A549 (cell line): ENCODE measurements at regions not wholly inside any gene's neighbourhood (a gene's known extent, or its start where the extent isn't known, plus 50 kb on each side); places are given as distances from the start of the nearest gene placed in this dataset.
A peak's percentile ranks its signal among the peaks of the same experiment; 100 is the strongest.

ENCODE experiments used
- ATAC-seq, 2 experiments: fragments of 200-7000 bp in 1 of 2; fragments of >200 bp in 1 of 2; cut with Nextera tagmentation in 1 of 2; cut with Tn5 transposase in 1 of 2; 3 replicates each; pipeline versions ENCODE4 v1.8.0 to v1.9.1; 2018 to 2020; ENCODE audit warnings: mild to moderate bottlenecking in 1 of 2, moderate library complexity in 1 of 2
- CTCF ChIA-PET: fragments of 300-600 bp; sonication (Branson Sonifier 250); formaldehyde crosslinking; extraction: SDS; loops from one replicate; lab custom pipeline; 2021; ENCODE audit warnings: antibody characterized with exemption, inconsistent platforms; lab: Yijun Ruan, JAX
- POLR2A ChIA-PET: fragments of 350-600 bp; formaldehyde crosslinking; extraction: SDS; loops from one replicate; lab custom pipeline; 2021; ENCODE audit warnings: antibody characterized with exemption, inconsistent platforms; lab: Yijun Ruan, JAX
- DNase-seq, 2 experiments: peaks; one replicate each; pipeline versions ENCODE4 v3.0.0 to v3.0.0-alpha.2; 2011 to 2016; ENCODE audit warnings: low read depth in 1 of 2, low spot score in 1 of 2
- FAIRE-seq: peaks from 2 replicates; lab custom pipeline; 2011; peaks lifted over from hg19 to GRCh38; lab: Jason Lieb, UNC
- H3K27ac ChIP-seq, 2 experiments: fragments of >200 bp; sonication (Bioruptor Twin); formaldehyde crosslinking; 3 replicates each; pipeline ENCODE4 v1.5.1; 2016 to 2017
- H3K4me1 ChIP-seq: fragments of >200 bp; sonication (Bioruptor Twin); formaldehyde crosslinking; 3 replicates; pipeline ENCODE4 v1.6.1; 2016
- H3K4me2 ChIP-seq: fragments of >200 bp; sonication (Bioruptor Twin); formaldehyde crosslinking; 3 replicates; pipeline ENCODE4 v1.6.1; 2016
- H3K4me3 ChIP-seq: fragments of >200 bp; sonication (Bioruptor Twin); formaldehyde crosslinking; 3 replicates; pipeline ENCODE4 v1.5.1; 2016
- H3K9me3 ChIP-seq: fragments of >200 bp; sonication (Bioruptor Twin); formaldehyde crosslinking; 3 replicates; pipeline ENCODE4 v1.6.1; 2016
- CBX2 ChIP-seq: fragments of 200-600 bp; sonication (generic); IDR thresholded peaks from 2 replicates; pipeline ENCODE4 v1.6.1; 2016; ENCODE audit warnings: low read depth, mild to moderate bottlenecking, borderline replicate concordance
- CBX8 ChIP-seq: fragments of 200-600 bp; sonication (generic); IDR thresholded peaks from 2 replicates; pipeline ENCODE4 v1.6.1; 2016
- CEBPB ChIP-seq, 2 experiments: fragments of >200 bp in 1 of 2; sonication (Bioruptor Twin) in 1 of 2; formaldehyde crosslinking in 1 of 2; IDR thresholded peaks; 2 replicates each; pipeline ENCODE4 v1.6.1; 2012 to 2016
- CHD4 ChIP-seq: fragments of 200-600 bp; sonication (generic); IDR thresholded peaks from 2 replicates; pipeline ENCODE4 v1.6.1; 2016; ENCODE audit warnings: antibody characterized with exemption, mild to moderate bottlenecking, borderline replicate concordance
- EHF ChIP-seq: fragments of 250-450 bp; sonication (Bioruptor Pico); IDR thresholded peaks from 2 replicates; pipeline ENCODE4 v1.5.0; 2020; ENCODE audit warnings: mild to moderate bottlenecking
- FOXS1 ChIP-seq: fragments of 250-450 bp; sonication (Bioruptor Pico); IDR thresholded peaks from 2 replicates; pipeline ENCODE4 v1.5.0; 2020; ENCODE audit warnings: mild to moderate bottlenecking, moderate library complexity
- GATA3 ChIP-seq: IDR thresholded peaks from 2 replicates; pipeline ENCODE4 v1.6.1; 2012; ENCODE audit warnings: borderline replicate concordance
- HEYL ChIP-seq: fragments of 250-450 bp; sonication (Bioruptor Pico); IDR thresholded peaks from 2 replicates; pipeline ENCODE4 v1.8.0; 2021; ENCODE audit warnings: mild to moderate bottlenecking, moderate library complexity
- HOXA7 ChIP-seq: fragments of 250-450 bp; sonication (Bioruptor Pico); IDR thresholded peaks from 2 replicates; pipeline ENCODE4 v1.5.0; 2020; ENCODE audit warnings: mild to moderate bottlenecking, moderate library complexity
- HOXB13 ChIP-seq: fragments of 250-450 bp; sonication (Bioruptor Pico); IDR thresholded peaks from 2 replicates; pipeline ENCODE4 v1.5.0; 2020; ENCODE audit warnings: low read depth, mild to moderate bottlenecking, moderate library complexity
- HOXB5 ChIP-seq: fragments of 250-450 bp; sonication (Bioruptor Pico); IDR thresholded peaks from 2 replicates; pipeline ENCODE4 v1.5.0; 2020; ENCODE audit warnings: mild to moderate bottlenecking, moderate library complexity
- JUN ChIP-seq, 2 experiments: fragments of >200 bp; sonication (Bioruptor Twin); formaldehyde crosslinking; IDR thresholded peaks; 2 replicates in 1 of 2; 3 replicates in 1 of 2; pipeline ENCODE4 v1.6.1; 2016 to 2017
- JUNB ChIP-seq: fragments of >200 bp; sonication (Bioruptor Twin); formaldehyde crosslinking; IDR thresholded peaks from 2 replicates; pipeline ENCODE4 v1.6.1; 2016
- KDM5A ChIP-seq: fragments of 200-600 bp; sonication (generic); IDR thresholded peaks from 2 replicates; pipeline ENCODE4 v1.6.1; 2016; ENCODE audit warnings: antibody characterized with exemption, mild to moderate bottlenecking
- MAZ ChIP-seq: fragments of 150-350 bp; IDR thresholded peaks from 2 replicates; pipeline ENCODE4 v1.6.1; 2014; ENCODE audit warnings: antibody characterized with exemption, low read depth, low read length, borderline replicate concordance
- NFE2L2 ChIP-seq: fragments of 150-350 bp; conservative IDR thresholded peaks from 2 replicates; pipeline ENCODE4 v1.6.1; 2014; ENCODE audit warnings: low read length
- PHF8 ChIP-seq: fragments of 200-600 bp; sonication (generic); IDR thresholded peaks from 2 replicates; pipeline ENCODE4 v1.6.1; 2016; ENCODE audit warnings: low read depth, mild to moderate bottlenecking, antibody characterized with exemption, moderate library complexity, borderline replicate concordance
- POLR2A ChIP-seq: IDR thresholded peaks from 2 replicates; pipeline ENCODE4 v1.6.1; 2012; ENCODE audit warnings: mild to moderate bottlenecking, low read length
- RFX5 ChIP-seq: fragments of 450-650 bp; IDR thresholded peaks from 2 replicates; pipeline ENCODE4 v1.7.1; 2014; ENCODE audit warnings: antibody characterized with exemption, mild to moderate bottlenecking, moderate library complexity
- SREBF2 ChIP-seq: fragments of 450-650 bp; IDR thresholded peaks from 2 replicates; pipeline ENCODE4 v1.6.1; 2014; ENCODE audit warnings: mild to moderate bottlenecking, moderate library complexity
- TFCP2L1 ChIP-seq: fragments of 250-450 bp; sonication (Bioruptor Pico); IDR thresholded peaks from 2 replicates; pipeline ENCODE4 v1.5.0; 2021; ENCODE audit warnings: mild to moderate bottlenecking
- TP53 ChIP-seq: fragments of 250-450 bp; sonication (Bioruptor Pico); IDR thresholded peaks from 2 replicates; pipeline ENCODE4 v1.5.0; 2021; ENCODE audit warnings: mild to moderate bottlenecking, moderate library complexity
- ZC3H11A ChIP-seq: fragments of 450-650 bp; IDR thresholded peaks from 2 replicates; pipeline ENCODE4 v1.6.1; 2014; ENCODE audit warnings: antibody characterized with exemption, mild to moderate bottlenecking
- WGBS: methylation state at CpG from one replicate; pipeline ENCODE4 v1.1.6; 2017; ENCODE audit errors: missing lambda C conversion rate; 5-methylcytosine and 5-hydroxymethylcytosine counted together
- TF ChIP-seq, protein P1 (sequence below): IDR thresholded peaks from 2 replicates; pipeline ENCODE4 v1.6.1; 2012
- TF ChIP-seq, protein P2 (sequence below): fragments of >200 bp; sonication (Bioruptor Twin); formaldehyde crosslinking; IDR thresholded peaks from 3 replicates; pipeline ENCODE4 v1.5.1; 2016
- TF ChIP-seq, protein P3 (sequence below): fragments of >200 bp; sonication (Bioruptor Twin); formaldehyde crosslinking; IDR thresholded peaks from 2 replicates; pipeline ENCODE4 v1.6.1; 2016
- TF ChIP-seq, protein P4 (sequence below): fragments of 450-650 bp; IDR thresholded peaks from 2 replicates; pipeline ENCODE4 v1.6.1; 2014; ENCODE audit warnings: antibody characterized with exemption
- TF ChIP-seq, protein P5 (sequence below): fragments of 150-350 bp; IDR thresholded peaks from 2 replicates; pipeline ENCODE4 v1.6.1; 2014; ENCODE audit warnings: low read depth, mild to moderate bottlenecking, low read length

- CTCF ChIA-PET, result no interaction called here
- TF ChIP-seq KDM5A (no peak), SREBF2 (no peak), RFX5 (no peak), ZC3H11A (no peak), JUNB (no peak), HEYL (CRISPR knock-in tag) (no peak), CHD4 (no peak), HOXB13 (CRISPR knock-in tag) (no peak), EHF (CRISPR knock-in tag) (no peak), HOXA7 (CRISPR knock-in tag) (no peak), CBX8 (no peak), TFCP2L1 (no peak)
- TF ChIP-seq, protein P1, sequence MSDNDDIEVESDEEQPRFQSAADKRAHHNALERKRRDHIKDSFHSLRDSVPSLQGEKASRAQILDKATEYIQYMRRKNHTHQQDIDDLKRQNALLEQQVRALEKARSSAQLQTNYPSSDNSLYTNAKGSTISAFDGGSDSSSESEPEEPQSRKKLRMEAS, result no peak
- TF ChIP-seq, protein P2, sequence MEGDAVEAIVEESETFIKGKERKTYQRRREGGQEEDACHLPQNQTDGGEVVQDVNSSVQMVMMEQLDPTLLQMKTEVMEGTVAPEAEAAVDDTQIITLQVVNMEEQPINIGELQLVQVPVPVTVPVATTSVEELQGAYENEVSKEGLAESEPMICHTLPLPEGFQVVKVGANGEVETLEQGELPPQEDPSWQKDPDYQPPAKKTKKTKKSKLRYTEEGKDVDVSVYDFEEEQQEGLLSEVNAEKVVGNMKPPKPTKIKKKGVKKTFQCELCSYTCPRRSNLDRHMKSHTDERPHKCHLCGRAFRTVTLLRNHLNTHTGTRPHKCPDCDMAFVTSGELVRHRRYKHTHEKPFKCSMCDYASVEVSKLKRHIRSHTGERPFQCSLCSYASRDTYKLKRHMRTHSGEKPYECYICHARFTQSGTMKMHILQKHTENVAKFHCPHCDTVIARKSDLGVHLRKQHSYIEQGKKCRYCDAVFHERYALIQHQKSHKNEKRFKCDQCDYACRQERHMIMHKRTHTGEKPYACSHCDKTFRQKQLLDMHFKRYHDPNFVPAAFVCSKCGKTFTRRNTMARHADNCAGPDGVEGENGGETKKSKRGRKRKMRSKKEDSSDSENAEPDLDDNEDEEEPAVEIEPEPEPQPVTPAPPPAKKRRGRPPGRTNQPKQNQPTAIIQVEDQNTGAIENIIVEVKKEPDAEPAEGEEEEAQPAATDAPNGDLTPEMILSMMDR, result no peak
- no peak for FAIRE-seq
- POLR2A ChIA-PET, result no interaction called here
- Histone ChIP-seq H3K9me3 (no peaks in the 10 kb centered on the region), H3K4me3 (no peak overlapping the region), H3K4me2 (no peak overlapping the region), H3K4me1 (no peaks in the 10 kb centered on the region), H3K27ac (no peak overlapping the region)
- no peak for ATAC-seq
- WGBS, result 77% methylated on average over 7 of the region's 7 CpGs
- no peak for DNase-seq
Observed at GRCh38 chr18:26777351-26778053, 88.0 kb downstream of the AQP4 start.

DNA sequence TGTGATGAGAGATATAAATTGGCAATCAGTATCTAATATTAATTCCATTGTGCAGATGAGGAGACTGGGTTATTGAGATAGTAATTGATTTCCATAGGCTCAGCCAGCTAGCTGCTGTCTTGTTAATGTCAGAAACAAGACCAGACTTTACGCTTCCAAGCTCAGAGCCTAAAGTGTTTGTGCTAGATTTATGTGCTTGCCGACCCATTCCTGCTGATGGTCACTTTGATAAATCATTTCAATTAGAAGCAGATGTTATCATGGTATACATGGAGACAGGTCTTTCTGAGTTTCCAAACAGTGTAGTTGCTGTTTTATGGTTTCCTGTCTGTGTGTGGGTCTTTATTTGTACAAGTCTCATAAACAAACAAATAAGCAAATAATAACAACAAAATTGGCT lies 92.8 kb downstream of the AQP4 start:
- Histone ChIP-seq H3K4me1 (no peaks in the 10 kb centered on the region), H3K9me3 (no peaks in the 10 kb centered on the region), H3K4me3 (no peak overlapping the region), H3K27ac (no peak overlapping the region), H3K4me2 (no peak overlapping the region)
- ChIA-PET POLR2A (no interaction called here), CTCF (no interaction called here)
- WGBS, result 81% methylated on average over 2 of the region's 2 CpGs
- DNase-seq, result no peak
- TF ChIP-seq GATA3, result peak; percentile 43; the same call in 1 of the 2 replicates
- TF ChIP-seq HOXB5 (CRISPR knock-in tag), result no peak
- TF ChIP-seq, protein P3, sequence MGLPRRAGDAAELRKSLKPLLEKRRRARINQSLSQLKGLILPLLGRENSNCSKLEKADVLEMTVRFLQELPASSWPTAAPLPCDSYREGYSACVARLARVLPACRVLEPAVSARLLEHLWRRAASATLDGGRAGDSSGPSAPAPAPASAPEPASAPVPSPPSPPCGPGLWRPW, result no peak
- TF ChIP-seq PHF8, result no peak
- TF ChIP-seq, protein P4, sequence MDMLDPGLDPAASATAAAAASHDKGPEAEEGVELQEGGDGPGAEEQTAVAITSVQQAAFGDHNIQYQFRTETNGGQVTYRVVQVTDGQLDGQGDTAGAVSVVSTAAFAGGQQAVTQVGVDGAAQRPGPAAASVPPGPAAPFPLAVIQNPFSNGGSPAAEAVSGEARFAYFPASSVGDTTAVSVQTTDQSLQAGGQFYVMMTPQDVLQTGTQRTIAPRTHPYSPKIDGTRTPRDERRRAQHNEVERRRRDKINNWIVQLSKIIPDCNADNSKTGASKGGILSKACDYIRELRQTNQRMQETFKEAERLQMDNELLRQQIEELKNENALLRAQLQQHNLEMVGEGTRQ, result no peak
- ATAC-seq, result no peak
- FAIRE-seq, result no peak

DNA sequence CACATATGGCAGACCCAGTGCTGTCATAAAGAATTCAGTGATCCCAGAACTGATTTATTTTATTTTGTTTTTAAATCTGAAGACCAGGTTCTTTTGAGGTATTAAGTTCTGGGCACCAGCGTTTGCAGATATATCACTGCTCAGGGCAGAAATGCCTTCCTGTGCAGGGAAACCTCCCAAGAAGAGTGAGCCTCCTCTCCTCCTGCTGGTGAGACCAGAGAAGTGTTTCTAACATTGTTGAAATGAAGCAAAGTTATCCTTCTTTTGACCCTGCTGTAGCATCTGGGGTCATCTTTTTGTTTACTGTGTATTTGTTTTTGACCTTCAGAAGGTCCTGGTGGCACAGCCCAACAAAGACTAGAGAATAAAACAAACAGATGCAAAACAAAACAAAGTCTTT lies 94.0 kb downstream of the AQP4 start:
- ChIA-PET CTCF (interaction anchor here (0.7 to 0.8 kb wide), 2 partner anchors 9 to 19 kb away, joined by 3 read pairs; no protein-coding TSS in a partner anchor), POLR2A (no interaction called here)
- H3K4me2 ChIP-seq, result no peak overlapping the region
- H3K27ac ChIP-seq, result no peak overlapping the region
- 0 out of 6 replicates have a peak, but pooled peaks of 1 of the 2 experiments have one; percentile 43 for ATAC-seq
- H3K4me1 ChIP-seq, result no peaks in the 10 kb centered on the region
- peak in 1 of 2 experiments; percentile 17 for DNase-seq
- FAIRE-seq, result no peak
- H3K4me3 ChIP-seq, result no peak overlapping the region
- 61% methylated on average over 1 of the region's 1 CpG for WGBS
- H3K9me3 ChIP-seq, result peaks cover 5% of the 10 kb centered on the region; the same call in 1 of the 3 replicates
- TF ChIP-seq TP53 (CRISPR knock-in tag) (no peak), CBX2 (no peak), CEBPB (IDR thresholded peaks at IDR 0.05) (no peak), CHD4 (no peak), FOXS1 (no peak), JUN (IDR thresholded peaks at IDR 0.05) (no peak), POLR2A (no peak), NFE2L2 (no peak), MAZ (no peak)
- TF ChIP-seq, protein P1, result no peak
- TF ChIP-seq, protein P4, result no peak
- TF ChIP-seq, protein P5, sequence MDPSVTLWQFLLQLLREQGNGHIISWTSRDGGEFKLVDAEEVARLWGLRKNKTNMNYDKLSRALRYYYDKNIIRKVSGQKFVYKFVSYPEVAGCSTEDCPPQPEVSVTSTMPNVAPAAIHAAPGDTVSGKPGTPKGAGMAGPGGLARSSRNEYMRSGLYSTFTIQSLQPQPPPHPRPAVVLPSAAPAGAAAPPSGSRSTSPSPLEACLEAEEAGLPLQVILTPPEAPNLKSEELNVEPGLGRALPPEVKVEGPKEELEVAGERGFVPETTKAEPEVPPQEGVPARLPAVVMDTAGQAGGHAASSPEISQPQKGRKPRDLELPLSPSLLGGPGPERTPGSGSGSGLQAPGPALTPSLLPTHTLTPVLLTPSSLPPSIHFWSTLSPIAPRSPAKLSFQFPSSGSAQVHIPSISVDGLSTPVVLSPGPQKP, result no peak
- TF ChIP-seq, protein P2, result peak; percentile 22; the same call in 1 of the 3 replicates
